ENCODE measurements at regions not wholly inside any gene's neighbourhood (a gene's known extent, or its start where the extent isn't known, plus 50 kb on each side); places are given as distances from the start of the nearest gene placed in this dataset.

DNA sequence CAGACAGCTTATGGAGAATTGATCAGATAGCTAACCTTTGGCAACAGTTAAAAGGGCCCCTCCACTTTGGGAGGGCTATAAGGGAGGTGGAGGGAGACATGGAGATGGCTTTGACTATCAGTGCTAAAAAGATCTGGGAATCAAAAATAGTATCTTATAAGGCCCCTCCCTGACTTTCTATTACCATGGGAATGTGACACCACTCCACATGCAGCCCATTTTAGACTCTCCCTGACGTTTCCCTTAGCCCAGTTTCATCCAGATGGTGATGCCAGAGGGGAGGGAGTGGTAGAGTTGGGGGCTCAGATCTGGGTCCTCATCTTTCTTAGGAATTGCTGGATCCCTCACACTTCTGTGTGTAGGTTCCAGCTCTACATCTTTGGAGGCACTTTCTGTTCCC lies 200.0 kb upstream of the DTNBP1 start:
- no peak overlapping the region for H3K27ac ChIP-seq (ENCODE audit: low read depth, low read length)

GRCh38 chr6:15861486-15861885 lies 198.7 kb upstream of the DTNBP1 start:
- no peaks in the 10 kb centered on the region for H3F3A ChIP-seq (ENCODE audit: control insufficient read depth, insufficient read depth)
- H3K9me2 ChIP-seq (replicated peaks; ENCODE audit: control insufficient read depth, low read length): no peaks in the 10 kb centered on the region
- H3K4me3 ChIP-seq (ENCODE audit: low read length): no peak overlapping the region
- TF ChIP-seq EZH2phosphoT487 (IDR thresholded peaks at IDR 0.05; ENCODE audit: borderline replicate concordance, low read length) (no peak), CTCF (IDR thresholded peaks at IDR 0.05; ENCODE audit: low read depth, low read length, poor library complexity, severe bottlenecking) (no peak)
- H3K36me3 ChIP-seq (ENCODE audit: control insufficient read depth, low read length): no peaks in the 10 kb centered on the region
- H3K27ac ChIP-seq (ENCODE audit: low read depth, low read length): no peak overlapping the region
- no peak overlapping the region for H3K4me2 ChIP-seq (ENCODE audit: low read length)
- 0 out of 2 replicates have a peak, but pooled peaks cover 5% of the 10 kb centered on the region for H3K27me3 ChIP-seq (ENCODE audit: control insufficient read depth, low read length)
- H3K4me1 ChIP-seq (ENCODE audit: control insufficient read depth, low read length): no peaks in the 10 kb centered on the region
- no peaks in the 10 kb centered on the region for H3K9me3 ChIP-seq (ENCODE audit: control insufficient read depth, insufficient read depth, low read length)
- H3K79me2 ChIP-seq (ENCODE audit: control insufficient read depth, low read length): no peaks in the 10 kb centered on the region
- H4K20me1 ChIP-seq (ENCODE audit: control insufficient read depth, insufficient read depth, low read depth, low read length): no peaks in the 10 kb centered on the region

More for the DNA sequence above, 200.0 kb upstream of the DTNBP1 start:
- no peaks in the 10 kb centered on the region for H3K79me2 ChIP-seq (ENCODE audit: control insufficient read depth, low read length)
- H3K36me3 ChIP-seq (ENCODE audit: control insufficient read depth, low read length): no peaks in the 10 kb centered on the region
- H3K4me1 ChIP-seq (ENCODE audit: control insufficient read depth, low read length): no peaks in the 10 kb centered on the region
- no peak overlapping the region for H3K4me2 ChIP-seq (ENCODE audit: low read length)
- H3K4me3 ChIP-seq (ENCODE audit: low read length): no peak overlapping the region
- 0 out of 2 replicates have a peak, but pooled peaks cover 5% of the 10 kb centered on the region for H3K27me3 ChIP-seq (ENCODE audit: control insufficient read depth, low read length)
- H3F3A ChIP-seq (ENCODE audit: control insufficient read depth, insufficient read depth): no peaks in the 10 kb centered on the region
- H3K9me3 ChIP-seq (ENCODE audit: control insufficient read depth, insufficient read depth, low read length): no peaks in the 10 kb centered on the region
- TF ChIP-seq CTCF (IDR thresholded peaks at IDR 0.05; ENCODE audit: low read depth, low read length, poor library complexity, severe bottlenecking) (no peak), EZH2phosphoT487 (IDR thresholded peaks at IDR 0.05; ENCODE audit: borderline replicate concordance, low read length) (no peak)
- H4K20me1 ChIP-seq (ENCODE audit: control insufficient read depth, insufficient read depth, low read depth, low read length): no peaks in the 10 kb centered on the region
- H3K9me2 ChIP-seq (replicated peaks; ENCODE audit: control insufficient read depth, low read length): no peaks in the 10 kb centered on the region

- H3K4me2 ChIP-seq (ENCODE audit: low read length): no peak overlapping the region
- no peak overlapping the region for H3K27ac ChIP-seq (ENCODE audit: low read depth, low read length)
- no peaks in the 10 kb centered on the region for H3K36me3 ChIP-seq (ENCODE audit: control insufficient read depth, low read length)
- H3K79me2 ChIP-seq (ENCODE audit: control insufficient read depth, low read length): no peaks in the 10 kb centered on the region
- H3K9me2 ChIP-seq (replicated peaks; ENCODE audit: control insufficient read depth, low read length): no peaks in the 10 kb centered on the region
- 0 out of 2 replicates have a peak, but pooled peaks cover 5% of the 10 kb centered on the region for H3K27me3 ChIP-seq (ENCODE audit: control insufficient read depth, low read length)
- H3K4me3 ChIP-seq (ENCODE audit: low read length): no peak overlapping the region
- TF ChIP-seq EZH2phosphoT487 (IDR thresholded peaks at IDR 0.05; ENCODE audit: borderline replicate concordance, low read length): no peak
- no peak for TF ChIP-seq CTCF (IDR thresholded peaks at IDR 0.05; ENCODE audit: low read depth, low read length, poor library complexity, severe bottlenecking)
- H3K4me1 ChIP-seq (ENCODE audit: control insufficient read depth, low read length): no peaks in the 10 kb centered on the region
- H4K20me1 ChIP-seq (ENCODE audit: control insufficient read depth, insufficient read depth, low read depth, low read length): no peaks in the 10 kb centered on the region
- no peaks in the 10 kb centered on the region for H3F3A ChIP-seq (ENCODE audit: control insufficient read depth, insufficient read depth)
- no peaks in the 10 kb centered on the region; the same call in none of the 2 replicates for H3K9me3 ChIP-seq (ENCODE audit: control insufficient read depth, insufficient read depth, low read length)
Observed at GRCh38 chr6:15854826-15855710, 192.2 kb upstream of the DTNBP1 start.

All from DOHH2 (cell line).